ENCODE measurements at regions not wholly inside any gene's neighbourhood (a gene's known extent, or its start where the extent isn't known, plus 50 kb on each side); places are given as distances from the start of the nearest gene placed in this dataset.

GRCh38 chr2:42922790-42923579, 130.6 kb upstream of the HAAO start:
- TF ChIP-seq, protein P1, sequence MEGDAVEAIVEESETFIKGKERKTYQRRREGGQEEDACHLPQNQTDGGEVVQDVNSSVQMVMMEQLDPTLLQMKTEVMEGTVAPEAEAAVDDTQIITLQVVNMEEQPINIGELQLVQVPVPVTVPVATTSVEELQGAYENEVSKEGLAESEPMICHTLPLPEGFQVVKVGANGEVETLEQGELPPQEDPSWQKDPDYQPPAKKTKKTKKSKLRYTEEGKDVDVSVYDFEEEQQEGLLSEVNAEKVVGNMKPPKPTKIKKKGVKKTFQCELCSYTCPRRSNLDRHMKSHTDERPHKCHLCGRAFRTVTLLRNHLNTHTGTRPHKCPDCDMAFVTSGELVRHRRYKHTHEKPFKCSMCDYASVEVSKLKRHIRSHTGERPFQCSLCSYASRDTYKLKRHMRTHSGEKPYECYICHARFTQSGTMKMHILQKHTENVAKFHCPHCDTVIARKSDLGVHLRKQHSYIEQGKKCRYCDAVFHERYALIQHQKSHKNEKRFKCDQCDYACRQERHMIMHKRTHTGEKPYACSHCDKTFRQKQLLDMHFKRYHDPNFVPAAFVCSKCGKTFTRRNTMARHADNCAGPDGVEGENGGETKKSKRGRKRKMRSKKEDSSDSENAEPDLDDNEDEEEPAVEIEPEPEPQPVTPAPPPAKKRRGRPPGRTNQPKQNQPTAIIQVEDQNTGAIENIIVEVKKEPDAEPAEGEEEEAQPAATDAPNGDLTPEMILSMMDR (IDR thresholded peaks at IDR 0.05 in 4 of 5, conservative IDR thresholded peaks at IDR 0.05 in 1 of 5): no peak
- TF ChIP-seq POLR2A (IDR thresholded peaks at IDR 0.05): no peak

All from gastrocnemius medialis (tissue), 4 donors.